NCI-H748 (cell line): ENCODE measurements at regions not wholly inside any gene's neighbourhood (a gene's known extent, or its start where the extent isn't known, plus 50 kb on each side); places are given as distances from the start of the nearest gene placed in this dataset.
"Not testable (repeated sequence)": the region's sequence is repeated elsewhere in the genome, so short reads cannot be mapped to it uniquely, and the experiment has no call there.

Experiments
- DNase-seq: peaks from one replicate; lab custom pipeline; 2025; ENCODE audit not compliant: unreplicated experiment; lab: John Stamatoyannopoulos, UW

GRCh38 chr7:152504816-152505215 is 69.0 kb upstream of the KMT2C start:
- no peak for DNase-seq

GRCh38 chr7:152504367-152504766 is 68.6 kb upstream of the KMT2C start:
- DNase-seq, result no peak

- no peak for DNase-seq
Measured at GRCh38 chr7:152502813-152503790, 67.3 kb upstream of the KMT2C start.

- DNase-seq, result no peak
Measured at GRCh38 chr7:152501506-152501905, 65.7 kb upstream of the KMT2C start.

GRCh38 chr7:152499969-152500368 is 64.2 kb upstream of the KMT2C start:
- not testable (repeated sequence) for DNase-seq

- DNase-seq, result no peak
Measured at GRCh38 chr7:152495867-152496266, 60.1 kb upstream of the KMT2C start.

GRCh38 chr7:152492952-152493351 is 57.1 kb upstream of the KMT2C start:
- DNase-seq, result no peak

GRCh38 chr7:152489044-152489443 is 53.2 kb upstream of the KMT2C start:
- DNase-seq, result no peak

GRCh38 chr7:152486968-152487367 is 51.2 kb upstream of the KMT2C start:
- no peak for DNase-seq

GRCh38 chr7:152485826-152486225 is 50.0 kb upstream of the KMT2C start:
- DNase-seq, result no peak
